ENCODE measurements at regions not wholly inside any gene's neighbourhood (a gene's known extent, or its start where the extent isn't known, plus 50 kb on each side); places are given as distances from the start of the nearest gene placed in this dataset.

- Histone ChIP-seq H3K27me3 (ENCODE audit: insufficient read depth) (no peaks in the 10 kb centered on the region), H3K27ac (ENCODE audit: low read depth in 2 of 2, low read length in 1 of 2) (no peak overlapping the region), H3F3A (replicated peaks; ENCODE audit: insufficient read depth) (no peaks in the 10 kb centered on the region), H3K4me2 (no peak overlapping the region), H4K20me1 (ENCODE audit: insufficient read depth) (no peaks in the 10 kb centered on the region), H3K9me3 (no peaks in the 10 kb centered on the region), H3K9me2 (no peaks in the 10 kb centered on the region), H3K9ac (no peak overlapping the region), H3K4me1 (ENCODE audit: control insufficient read depth in 1 of 2, insufficient read depth in 2 of 2, low read depth in 1 of 2, low read length in 1 of 2) (no peaks in the 10 kb centered on the region), H2AFZ (ENCODE audit: low read depth) (no peak overlapping the region), H3K79me2 (ENCODE audit: insufficient read depth) (no peaks in the 10 kb centered on the region), H3K36me3 (replicated peaks in 1 of 2; ENCODE audit: control insufficient read depth in 1 of 2, insufficient read depth in 2 of 2, low read length in 1 of 2) (no peaks in the 10 kb centered on the region), H3K4me3 (ENCODE audit: low read depth in 2 of 2, low read length in 1 of 2) (no peak overlapping the region)
- POLR2A ChIA-PET, result no interaction called here
- TF ChIP-seq ZBTB33 (IDR thresholded peaks at IDR 0.05; ENCODE audit: borderline replicate concordance, low read depth) (no peak), POLR2AphosphoS5 (IDR thresholded peaks at IDR 0.05; ENCODE audit: low read depth, low read length) (no peak), RXRA (IDR thresholded peaks at IDR 0.05; ENCODE audit: borderline replicate concordance, low read depth) (no peak), ELF1 (IDR thresholded peaks at IDR 0.05) (no peak), SIN3A (IDR thresholded peaks at IDR 0.05; ENCODE audit: borderline replicate concordance, low read depth, low read length) (no peak), PBX3 (IDR thresholded peaks at IDR 0.05) (no peak), RAD21 (IDR thresholded peaks at IDR 0.05; ENCODE audit: low read length) (no peak), IRF3 (IDR thresholded peaks at IDR 0.05; ENCODE audit: low read depth, low read length) (no peak), FOXJ3 (CRISPR knock-in tag; IDR thresholded peaks at IDR 0.05) (no peak), FOXM1 (IDR thresholded peaks at IDR 0.05; ENCODE audit: low read depth) (no peak), SMC3 (IDR thresholded peaks at IDR 0.05; ENCODE audit: low read depth, low read length) (no peak), TEAD4 (IDR thresholded peaks at IDR 0.05; ENCODE audit: borderline replicate concordance, insufficient read depth) (no peak)
- 0% methylated on average over 3 of the region's 3 CpGs for WGBS (ENCODE audit: low lambda C conversion rate)
- no peak for DNase-seq
- CTCF ChIA-PET, result interaction anchor here (1.0 kb wide), 1 partner anchor 54 kb away, joined by 3 read pairs; no protein-coding TSS in a partner anchor
Observed at GRCh38 chr1:118717893-118718292, 270.2 kb downstream of the TBX15 start.

- Histone ChIP-seq H3K9ac (no peak overlapping the region), H3K9me2 (no peaks in the 10 kb centered on the region), H3K27me3 (ENCODE audit: insufficient read depth) (no peaks in the 10 kb centered on the region), H3K4me2 (no peak overlapping the region), H3K4me3 (ENCODE audit: low read depth in 2 of 2, low read length in 1 of 2) (no peak overlapping the region), H3K27ac (ENCODE audit: low read depth in 2 of 2, low read length in 1 of 2) (no peak overlapping the region), H3K4me1 (ENCODE audit: control insufficient read depth in 1 of 2, insufficient read depth in 2 of 2, low read depth in 1 of 2, low read length in 1 of 2) (no peaks in the 10 kb centered on the region), H3F3A (replicated peaks; ENCODE audit: insufficient read depth) (no peaks in the 10 kb centered on the region), H3K36me3 (replicated peaks in 1 of 2; ENCODE audit: control insufficient read depth in 1 of 2, insufficient read depth in 2 of 2, low read length in 1 of 2) (no peaks in the 10 kb centered on the region), H4K20me1 (ENCODE audit: insufficient read depth) (no peaks in the 10 kb centered on the region), H2AFZ (ENCODE audit: low read depth) (no peak overlapping the region), H3K9me3 (no peaks in the 10 kb centered on the region), H3K79me2 (ENCODE audit: insufficient read depth) (no peaks in the 10 kb centered on the region)
- ChIA-PET CTCF (interaction anchor here (1.1 kb wide), 1 partner anchor 565 kb away, joined by 3 read pairs; no protein-coding TSS in a partner anchor), POLR2A (no interaction called here)
- 6% methylated on average over 1 of the region's 1 CpG for WGBS (ENCODE audit: low lambda C conversion rate)
- no peak for DNase-seq
- TF ChIP-seq RFX5 (IDR thresholded peaks at IDR 0.05; ENCODE audit: low read length) (no peak), JUND (IDR thresholded peaks at IDR 0.05) (no peak), CTCF (IDR thresholded peaks at IDR 0.05) (peak; percentile 27), RAD21 (IDR thresholded peaks at IDR 0.05; ENCODE audit: low read length) (peak; percentile 12; the same call in 1 of the 2 replicates)
Observed at GRCh38 chr1:118716775-118717174, 271.4 kb downstream of the TBX15 start.

All from SK-N-SH (cell line).